K562 (cell line): ENCODE measurements at regions not wholly inside any gene's neighbourhood (a gene's known extent, or its start where the extent isn't known, plus 50 kb on each side); places are given as distances from the start of the nearest gene placed in this dataset.

Experiments
- ATAC-seq: fragments of 200-7000 bp; cut with Tn5 transposase; 3 replicates; pipeline ENCODE4 v1.9.1; 2020; ENCODE audit warnings: moderate library complexity
- BruUV-seq: library from RNA; stranded (reverse); fragments of 400-500 nt; replicated peaks from 2 replicates; lab custom pipeline; 2021; lab: Mats Ljungman, UMichigan
- CTCF ChIA-PET: fragments of 300-600 bp; formaldehyde crosslinking; extraction: SDS; loops from one replicate; lab custom pipeline; 2021; ENCODE audit warnings: low intra/inter-chr PET ratio; lab: Yijun Ruan, JAX
- POLR2A ChIA-PET: fragments of 300-600, 350-650 bp; sonication (Branson Sonifier 250); formaldehyde crosslinking; extraction: SDS; loops from one replicate; lab custom pipeline; 2021; ENCODE audit warnings: antibody characterized with exemption, inconsistent platforms; lab: Yijun Ruan, JAX
- DNase-seq, 4 experiments: peaks; one replicate each; pipeline versions ENCODE4 v3.0.0 to v3.0.0-alpha.2; 2011 to 2018; ENCODE audit warnings: low spot score in 3 of 4, mixed read lengths in 3 of 4; ENCODE audit errors: extremely low read depth in 1 of 4
- FAIRE-seq: peaks from 2 replicates; lab custom pipeline; 2011; peaks lifted over from hg19 to GRCh38; lab: Jason Lieb, UNC
- H2AFZ ChIP-seq: 2 replicates; pipeline ENCODE4 v1.6.0; 2011; ENCODE audit warnings: low read depth, low read length, control low read depth, inconsistent platforms
- H3K27ac ChIP-seq: fragments of 200-600 bp; 3 replicates; pipeline ENCODE4 v1.8.0; 2011; ENCODE audit warnings: low read depth, mild to moderate bottlenecking, control low read depth, inconsistent platforms, low read length, moderate library complexity, mixed read lengths; ENCODE audit errors: extremely low read depth
- H3K27me3 ChIP-seq, 2 experiments: fragments of 300-600 bp in 1 of 2; 2 replicates in 1 of 2; 3 replicates in 1 of 2; pipeline versions ENCODE4 v1.6.0 to v1.8.0; 2011; ENCODE audit warnings: inconsistent platforms in 2 of 2, low read length in 2 of 2, mild to moderate bottlenecking in 1 of 2, mixed read lengths in 1 of 2, moderate library complexity in 1 of 2; ENCODE audit not compliant: control insufficient read depth in 2 of 2, insufficient read depth in 2 of 2
- H3K36me3 ChIP-seq: fragments of 300-600 bp; 3 replicates; pipeline ENCODE4 v1.8.0; 2011; ENCODE audit warnings: mild to moderate bottlenecking, low read length, inconsistent platforms; ENCODE audit not compliant: control insufficient read depth, insufficient read depth
- H3K4me1 ChIP-seq, 2 experiments: fragments of 200-600 bp in 1 of 2; replicated peaks in 1 of 2; 2 replicates in 1 of 2; 3 replicates in 1 of 2; pipeline versions ENCODE4 v1.5.1 to v1.8.0; 2011; ENCODE audit warnings: inconsistent platforms in 2 of 2, low read length in 2 of 2, mild to moderate bottlenecking in 1 of 2, mixed read lengths in 1 of 2, moderate library complexity in 1 of 2; ENCODE audit not compliant: control insufficient read depth in 2 of 2, insufficient read depth in 2 of 2
- H3K4me2 ChIP-seq: 2 replicates; pipeline ENCODE4 v1.6.1; 2011; ENCODE audit warnings: low read length, control low read depth, inconsistent platforms, mixed read lengths; ENCODE audit not compliant: insufficient read depth
- H3K4me3 ChIP-seq: fragments of 200-600 bp; sonication (generic), shearing (Covaris generic); 2 replicates; pipeline ENCODE4 v1.5.1; 2016; ENCODE audit warnings: control low read depth, inconsistent platforms
- H3K79me2 ChIP-seq: fragments of 200-600 bp; 3 replicates; pipeline ENCODE4 v1.8.0; 2011; ENCODE audit warnings: low read length, inconsistent platforms; ENCODE audit not compliant: control insufficient read depth, insufficient read depth
- H3K9ac ChIP-seq, 2 experiments: 2 replicates each; pipeline versions ENCODE4 v1.6.0 to v1.6.1; 2011; ENCODE audit warnings: low read depth in 2 of 2, low read length in 2 of 2, control low read depth in 1 of 2, inconsistent platforms in 1 of 2, mild to moderate bottlenecking in 1 of 2, mixed read lengths in 1 of 2; ENCODE audit not compliant: insufficient read depth in 1 of 2
- H3K9me1 ChIP-seq: one replicate; pipeline ENCODE4 v1.6.0; 2011; ENCODE audit warnings: inconsistent platforms, mild to moderate bottlenecking, low read length, moderate library complexity; ENCODE audit not compliant: control insufficient read depth, insufficient read depth
- H3K9me3 ChIP-seq: replicated peaks from 2 replicates; pipeline ENCODE4 v1.5.1; 2011; ENCODE audit warnings: low read depth, low read length, inconsistent platforms; ENCODE audit not compliant: control insufficient read depth, insufficient read depth
- H4K20me1 ChIP-seq: replicated peaks from 2 replicates; pipeline ENCODE4 v1.6.1; 2011; ENCODE audit warnings: low read length, inconsistent platforms, mixed read lengths; ENCODE audit not compliant: control insufficient read depth, insufficient read depth
- BHLHE40 ChIP-seq: IDR thresholded peaks from 2 replicates; pipeline ENCODE4 v1.6.1; 2011; ENCODE audit warnings: low read length, improper control_type of control experiment
- GABPB1 ChIP-seq: sonication (generic); formaldehyde crosslinking; IDR thresholded peaks from 2 replicates; pipeline ENCODE4 v1.8.0; 2022; ENCODE audit warnings: mild to moderate bottlenecking, missing genetic modification reagents
- RCOR1 ChIP-seq, 2 experiments: IDR thresholded peaks; 2 replicates each; pipeline ENCODE4 v1.6.1; 2012; ENCODE audit warnings: low read depth in 2 of 2, low read length in 2 of 2, borderline replicate concordance in 1 of 2, improper control_type of control experiment in 1 of 2
- SRF ChIP-seq, 2 experiments: fragments of 250-450, 450-650 bp in 1 of 2; sonication (Bioruptor Pico) in 1 of 2; sonication (generic) in 1 of 2; formaldehyde crosslinking; IDR thresholded peaks; 2 replicates each; pipeline versions ENCODE4 v1.5.0 to v1.5.1; 2020 to 2022; ENCODE audit warnings: mild to moderate bottlenecking in 1 of 2, missing genetic modification reagents in 1 of 2
- ZBTB33 ChIP-seq: sonication (generic); formaldehyde crosslinking; IDR thresholded peaks from 2 replicates; pipeline ENCODE4 v1.8.1; 2023; ENCODE audit warnings: mild to moderate bottlenecking, missing genetic modification reagents
- ZKSCAN3 ChIP-seq: fragments of 250-450 bp; sonication (Bioruptor Pico); IDR thresholded peaks from 2 replicates; pipeline ENCODE4 v1.4.0; 2020
- ZNF431 ChIP-seq: sonication (generic); formaldehyde crosslinking; IDR thresholded peaks from 2 replicates; pipeline ENCODE4 v1.8.0; 2022; ENCODE audit warnings: mild to moderate bottlenecking, missing genetic modification reagents
- WGBS: fragments of 100-300 bp; shearing (Covaris generic); methylation state at CpG from one replicate; pipeline ENCODE4 v1.1.6; 2016; ENCODE audit warnings: low coverage, mixed read lengths; ENCODE audit not compliant: insufficient coverage; ENCODE audit errors: missing lambda C conversion rate; 5-methylcytosine and 5-hydroxymethylcytosine counted together
- in situ Hi-C: fragments of 300-500 bp; cut with MboI; formaldehyde crosslinking; loops from 4 replicates; pipeline ENCODE4 v1.15.0; 2018; ENCODE audit warnings: inconsistent platforms, mixed read lengths
- intact Hi-C: fragments of 100-400 bp; cut with micrococcal nuclease; formaldehyde crosslinking; loops from 2 replicates; pipeline ENCODE4 v1.14.2; 2022

- Histone ChIP-seq H4K20me1 (no peaks in the 10 kb centered on the region), H3K9me3 (no peaks in the 10 kb centered on the region), H2AFZ (no peak overlapping the region), H3K4me2 (no peak overlapping the region), H3K27me3 (no peaks in the 10 kb centered on the region), H3K4me1 (no peaks in the 10 kb centered on the region), H3K36me3 (no peaks in the 10 kb centered on the region), H3K9ac (no peak overlapping the region), H3K79me2 (no peaks in the 10 kb centered on the region), H3K27ac (no peak overlapping the region), H3K4me3 (no peak overlapping the region), H3K9me1 (no peaks in the 10 kb centered on the region)
- in situ Hi-C loops: no loop called here
- no TSS peak for BruUV-seq
- DNase-seq: no peak
- intact Hi-C loops: no loop called here
- ChIA-PET CTCF (no interaction called here), POLR2A (no interaction called here)
- WGBS: 0% methylated on average over 3 of the region's 3 CpGs
- ATAC-seq: no peak
- no peak for FAIRE-seq
- TF ChIP-seq ZNF431 (CRISPR knock-in tag): no peak
- no peak for TF ChIP-seq GABPB1
- no peak for TF ChIP-seq SRF (CRISPR knock-in tag; IDR thresholded peaks at IDR 0.05)
- no peak for TF ChIP-seq ZBTB33 (CRISPR knock-in tag)
- no peak for TF ChIP-seq RCOR1 (IDR thresholded peaks at IDR 0.05; ENCODE audit: borderline replicate concordance in 1 of 2, low read depth in 2 of 2, low read length in 2 of 2)
- no peak for TF ChIP-seq ZKSCAN3 (CRISPR knock-in tag)
- TF ChIP-seq BHLHE40: no peak
Observed at GRCh38 chr4:60088807-60089486, 1111.2 kb upstream of the ADGRL3 start.
